NCI-H510A treated with DMSO at 0.1 percent for 48 hours (cell line): ENCODE measurements at regions not wholly inside any gene's neighbourhood (a gene's known extent, or its start where the extent isn't known, plus 50 kb on each side); places are given as distances from the start of the nearest gene placed in this dataset.

ENCODE experiments used
- DNase-seq: peaks from one replicate; lab custom pipeline; 2025; lab: John Stamatoyannopoulos, UW

DNA sequence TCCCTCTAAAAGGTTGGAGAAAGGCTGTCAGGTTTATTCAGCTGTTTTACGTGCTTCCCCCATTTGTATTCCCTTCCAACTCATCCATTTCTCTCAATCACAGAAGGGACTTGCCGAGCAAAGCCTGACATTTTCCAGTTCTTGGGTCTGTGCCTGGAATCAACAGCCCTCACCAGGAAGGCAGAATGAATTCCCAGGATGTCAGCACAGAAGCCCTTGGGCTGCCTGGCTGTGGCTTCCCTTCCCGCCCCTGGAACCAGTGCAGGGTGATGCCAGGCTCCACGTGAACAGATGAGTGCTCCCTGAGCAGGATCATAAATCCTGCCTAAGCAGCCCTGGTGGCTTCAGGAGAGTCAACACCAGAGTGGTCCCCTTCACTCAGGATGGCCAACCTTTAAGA is 86.1 kb upstream of the CD83 start:
- DNase-seq: no peak

DNA sequence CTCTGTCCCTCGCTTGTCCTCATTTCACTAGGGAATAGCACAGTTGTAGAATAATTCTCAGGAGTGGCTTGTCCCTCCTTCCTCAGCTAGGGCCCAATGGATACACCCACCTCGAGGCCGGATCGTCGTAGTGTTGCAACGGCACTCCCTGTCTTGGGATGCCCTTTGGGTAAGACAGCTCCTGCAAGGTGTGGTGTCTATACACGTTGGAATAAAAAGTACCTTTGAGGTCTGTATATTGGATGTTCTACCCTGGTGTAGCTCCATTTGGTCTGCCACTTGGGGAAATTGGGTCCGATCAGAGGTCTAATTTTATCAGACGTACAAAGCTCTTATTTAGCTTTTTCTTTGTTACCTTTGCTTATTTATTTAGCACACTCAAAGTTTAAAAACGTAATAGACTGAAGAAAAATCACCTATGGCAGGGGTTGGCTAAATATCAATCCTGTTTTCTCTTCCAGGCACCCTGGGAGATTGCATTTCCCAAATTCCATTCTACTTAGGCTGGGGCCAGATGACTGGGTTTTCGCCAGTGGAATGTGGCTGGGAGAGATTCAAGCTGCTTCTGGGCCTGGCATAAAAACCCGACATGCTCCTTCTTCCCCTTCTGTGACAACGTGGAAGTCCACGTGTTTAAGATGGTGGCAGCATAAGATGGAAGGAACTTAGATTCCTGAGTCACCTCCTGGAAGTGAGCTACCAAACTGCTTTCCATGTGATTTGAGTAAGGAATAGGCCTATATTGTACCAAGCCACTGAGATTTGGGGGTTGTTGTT is 82.3 kb upstream of the CD83 start:
- no peak for DNase-seq

DNA sequence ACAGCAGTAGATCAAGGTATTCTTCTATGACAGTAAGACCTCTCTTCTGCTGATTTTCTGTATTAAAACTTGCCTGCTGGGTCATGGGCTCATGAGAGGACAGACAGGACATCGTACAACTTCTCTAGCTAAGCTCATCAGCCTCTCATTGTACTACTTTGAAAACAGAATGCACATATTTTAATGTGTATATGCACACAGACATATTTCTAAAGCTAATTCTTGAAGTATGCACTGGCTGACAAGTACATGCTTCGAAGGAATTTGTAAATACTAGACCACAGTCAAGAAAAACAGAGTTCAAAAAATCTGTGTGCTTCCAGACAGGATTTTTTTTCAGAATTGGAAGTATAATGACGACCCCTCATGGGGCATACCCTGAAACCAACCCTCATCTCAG is 81.7 kb upstream of the CD83 start:
- DNase-seq: no peak

DNA sequence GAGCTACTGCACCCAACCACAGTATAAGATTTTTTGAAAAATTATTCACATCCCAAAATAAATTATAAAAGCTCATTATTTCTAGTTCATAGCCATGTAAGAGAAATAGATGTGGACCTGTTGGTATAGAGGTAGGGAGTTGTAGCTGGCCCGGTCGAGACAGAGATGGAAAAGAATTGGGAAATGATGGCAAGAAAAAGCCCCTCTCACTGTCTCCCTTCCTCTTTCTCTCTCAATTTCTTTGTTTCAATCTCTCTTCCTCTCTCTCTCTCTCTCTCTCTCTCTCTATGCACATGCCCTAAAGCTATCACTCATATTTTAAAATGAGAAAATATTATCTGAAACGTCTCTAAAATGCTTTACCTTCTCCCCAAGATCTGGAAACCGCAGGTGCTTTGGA is 80.7 kb upstream of the CD83 start:
- no peak for DNase-seq

DNA sequence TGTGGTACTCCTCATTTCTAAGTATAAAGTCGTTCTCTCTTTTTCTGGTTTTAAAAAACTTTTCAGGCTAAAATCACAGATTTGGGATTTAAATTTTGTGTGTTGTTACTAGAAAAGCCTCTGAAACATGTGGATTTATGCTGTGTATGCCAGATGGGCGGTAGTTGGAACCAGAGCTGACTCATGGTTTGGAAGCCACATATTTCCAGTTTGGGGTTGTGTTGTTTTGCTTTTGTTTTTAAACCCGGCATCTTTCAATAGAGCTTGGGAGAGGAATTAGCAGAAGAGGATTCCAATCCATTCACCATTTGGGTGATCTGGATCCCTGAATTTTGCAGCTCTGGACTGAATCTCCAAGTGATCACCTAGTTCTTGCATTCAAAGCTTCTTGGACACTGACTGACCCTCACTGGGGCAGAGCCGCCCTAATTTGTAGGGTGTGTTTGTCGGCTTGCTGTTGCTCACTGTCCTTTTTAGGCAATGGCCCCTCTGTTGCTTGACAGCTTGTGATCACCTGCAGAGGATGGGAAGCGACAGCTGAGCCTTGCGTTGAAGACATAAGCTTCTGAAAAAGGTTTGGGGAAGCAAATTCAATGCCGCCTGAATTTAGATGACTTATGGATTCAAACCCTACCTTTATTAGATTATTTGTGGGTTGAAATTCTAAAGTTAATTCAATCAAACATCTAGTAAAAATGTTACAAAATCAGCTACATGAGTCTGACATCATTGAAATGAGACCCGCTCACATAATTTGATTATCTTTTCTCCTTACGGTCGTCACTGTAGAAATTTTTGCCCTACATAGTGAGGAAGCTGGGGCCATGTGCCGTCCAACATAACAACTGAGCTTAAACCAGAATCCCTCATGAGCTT is 79.9 kb upstream of the CD83 start:
- DNase-seq: no peak

DNA sequence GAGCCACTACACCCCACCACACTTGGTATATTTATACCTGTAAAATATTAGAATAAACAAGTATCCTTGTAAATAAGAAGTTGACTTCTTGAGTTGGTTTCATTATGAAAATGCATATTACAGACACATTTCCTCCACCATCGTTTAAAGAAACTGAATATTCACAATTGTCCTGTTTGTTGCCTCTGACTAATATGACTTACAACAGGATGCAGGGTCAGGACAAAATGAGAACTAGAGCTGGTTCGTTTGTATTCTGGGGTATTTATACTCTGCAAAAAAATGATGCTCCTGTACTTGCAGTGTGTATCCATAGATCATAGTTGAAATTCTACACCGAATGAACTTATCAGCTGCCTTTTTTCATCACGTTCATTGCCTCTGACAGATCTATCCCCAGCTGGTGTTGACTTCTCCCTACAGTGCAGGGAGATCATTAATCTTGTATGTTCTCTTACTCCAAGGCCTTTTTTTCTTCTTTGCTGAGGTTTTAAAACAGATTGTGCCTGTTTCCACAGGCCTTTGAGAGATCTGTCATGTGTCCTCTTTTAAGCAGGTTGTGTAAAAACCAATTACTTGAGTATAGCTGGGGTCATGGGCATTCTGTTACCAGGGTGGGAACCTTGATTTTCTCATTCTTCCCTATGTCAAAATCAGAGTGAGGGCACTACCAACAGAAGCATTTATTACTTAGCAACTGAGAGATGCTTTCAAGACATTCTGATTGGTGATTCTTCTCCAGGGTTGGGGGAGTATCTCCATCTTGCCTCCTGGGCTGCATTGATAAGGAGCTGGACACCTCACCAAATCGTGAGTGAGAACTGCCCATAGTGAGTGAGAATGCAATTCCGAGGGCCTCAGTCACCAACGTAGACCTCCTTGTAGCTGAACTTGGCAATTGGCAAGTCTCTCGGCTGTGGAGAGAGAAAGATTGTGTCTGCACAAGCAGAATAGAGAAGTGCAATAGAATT is 78.8 kb upstream of the CD83 start:
- DNase-seq: peak; percentile 59

DNA sequence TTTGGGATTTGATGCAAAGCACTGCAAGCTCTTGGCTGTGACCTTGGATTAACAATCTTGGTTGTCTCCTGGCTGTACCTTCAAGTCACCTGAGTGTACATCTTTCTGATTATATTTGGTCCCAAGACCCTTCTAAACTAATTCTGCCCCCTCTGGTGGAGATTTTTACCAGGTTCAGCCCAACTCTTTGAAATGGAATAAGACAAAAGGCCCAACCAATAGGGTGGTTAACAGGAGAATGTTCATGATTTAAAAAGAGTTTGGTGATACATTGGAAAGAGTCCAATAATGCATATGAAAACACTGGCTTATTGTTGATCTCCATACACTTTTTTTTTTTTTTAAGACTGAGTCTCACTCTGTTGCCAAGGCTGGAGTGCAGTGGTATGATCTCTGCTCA is 77.5 kb upstream of the CD83 start:
- DNase-seq: no peak

DNA sequence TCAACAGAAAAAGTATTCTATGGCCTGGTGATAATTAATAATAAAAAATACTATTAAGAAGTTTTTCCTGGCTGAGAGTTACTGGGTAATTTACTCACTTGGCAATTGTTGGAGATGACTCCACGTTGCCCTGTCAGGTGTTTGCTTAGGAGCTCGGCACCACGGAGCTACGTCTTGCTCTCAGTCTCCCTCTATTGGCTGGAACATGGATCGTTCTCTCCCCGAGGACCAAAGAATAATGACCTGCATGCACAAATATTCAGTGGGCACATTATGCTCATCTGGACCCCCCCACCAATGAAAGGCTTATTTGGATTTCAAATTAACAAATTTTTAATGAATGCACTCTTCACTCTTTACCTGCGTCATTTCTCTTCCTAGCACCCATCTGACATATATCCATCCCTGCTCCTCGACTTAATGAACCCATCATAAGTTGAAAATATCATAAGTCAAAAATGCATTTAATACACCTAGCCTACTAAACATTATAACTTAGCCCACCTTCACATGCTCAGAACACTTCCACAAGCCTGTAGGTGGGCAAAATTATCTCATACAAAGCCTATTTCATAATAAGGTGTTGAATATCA is 71.0 kb upstream of the CD83 start:
- DNase-seq: peak; percentile 74

DNA sequence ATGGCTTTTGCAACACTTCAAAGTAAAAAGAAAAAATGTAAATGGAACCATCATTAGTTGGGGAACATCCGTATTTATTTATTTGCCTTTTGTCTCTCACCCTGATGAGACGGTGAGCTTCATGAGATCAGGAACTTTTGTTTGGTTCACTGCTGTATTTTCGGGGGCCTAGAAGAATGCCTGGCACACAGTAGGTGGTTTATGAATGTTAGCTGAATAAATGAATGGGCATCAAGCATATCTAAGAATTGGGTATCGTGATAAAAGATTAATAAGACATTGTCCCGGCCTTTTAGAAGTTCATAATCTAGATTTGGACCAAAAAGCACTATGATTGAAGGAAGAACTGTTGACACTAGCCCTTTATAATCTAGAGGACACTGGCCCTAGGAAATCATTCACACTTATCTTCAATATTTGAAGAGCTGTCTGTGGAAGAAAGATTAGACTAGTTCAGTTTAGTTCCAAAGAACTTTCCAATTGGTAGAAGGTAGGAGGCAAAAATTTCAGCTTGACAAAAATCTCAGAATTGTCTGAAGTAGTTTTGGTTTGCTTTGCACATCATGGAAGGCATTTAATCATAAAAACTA is 70.3 kb upstream of the CD83 start:
- no peak for DNase-seq

DNA sequence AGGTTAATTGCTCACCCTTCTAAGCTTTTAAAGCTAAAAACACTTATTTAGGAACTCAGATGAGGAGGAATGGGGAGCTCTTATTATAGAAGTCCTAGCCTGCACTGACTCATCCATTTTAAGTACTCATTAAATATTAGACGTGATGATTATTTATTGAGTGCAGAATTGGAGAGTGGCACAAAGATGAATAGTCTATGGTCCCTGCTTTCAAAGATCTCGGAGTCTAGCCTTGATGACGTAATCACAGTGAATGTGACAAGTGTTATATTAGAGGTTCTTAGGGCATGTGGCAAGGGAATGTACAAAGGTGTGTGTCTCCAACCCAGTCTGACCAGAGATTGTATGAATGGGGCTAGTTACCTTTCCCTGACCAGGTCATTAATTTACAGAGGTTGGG is 68.7 kb upstream of the CD83 start:
- no peak for DNase-seq

DNA sequence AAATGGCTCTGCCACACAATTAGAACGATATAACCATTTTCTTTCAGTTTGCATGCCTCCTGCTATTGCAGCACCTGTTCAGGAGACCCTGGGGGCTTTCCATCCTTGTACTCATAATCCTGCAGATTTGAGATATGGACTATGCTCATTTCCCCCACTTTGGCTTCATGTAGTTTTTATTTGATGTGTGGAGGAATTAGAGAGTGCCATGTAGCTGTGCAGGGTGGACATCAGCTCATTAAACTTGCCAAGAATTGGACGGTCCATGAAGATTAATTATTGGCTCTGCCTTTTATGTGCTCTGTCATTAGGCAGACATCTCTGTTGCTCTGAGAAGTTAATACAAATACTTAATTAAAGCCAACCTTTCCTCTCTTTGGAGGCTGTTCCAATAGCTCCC is 66.2 kb upstream of the CD83 start:
- DNase-seq: no peak

DNA sequence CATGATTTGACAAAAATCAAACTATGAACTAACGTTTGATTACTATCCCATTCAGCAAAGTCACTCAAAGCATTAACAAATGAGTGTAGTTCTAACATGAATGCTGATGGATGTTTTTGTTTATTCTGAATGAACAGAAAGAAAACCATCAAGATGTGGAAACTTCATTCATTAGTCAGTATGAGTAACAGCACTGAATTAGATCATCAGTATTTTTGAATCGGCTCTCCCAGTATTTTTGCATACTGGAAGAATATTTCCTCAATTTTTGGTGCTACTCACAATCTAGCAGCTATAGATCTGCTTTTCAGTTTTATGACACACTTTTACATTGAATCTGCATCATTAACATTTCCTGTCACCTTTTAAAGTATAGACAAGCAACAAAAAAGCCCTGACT is 63.8 kb upstream of the CD83 start:
- DNase-seq: no peak

DNA sequence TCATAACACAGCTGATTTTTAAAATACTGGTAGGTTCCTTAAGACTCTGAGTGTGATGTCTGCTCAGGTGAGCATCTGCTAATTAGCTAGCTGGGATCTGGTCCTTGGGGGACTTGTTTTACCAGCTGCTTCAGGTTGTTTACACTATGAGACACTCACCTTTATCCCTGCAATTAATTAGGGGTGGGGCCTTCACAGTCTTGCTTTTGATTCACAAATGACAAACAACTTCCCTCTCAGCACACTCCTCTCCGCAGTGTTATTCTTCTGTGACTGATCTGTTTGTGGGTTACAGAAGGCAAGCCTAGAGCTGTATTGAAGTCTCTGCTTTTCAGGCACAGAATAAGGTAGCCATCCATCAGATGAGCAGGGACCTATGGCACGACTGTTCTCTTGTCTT is 62.0 kb upstream of the CD83 start:
- DNase-seq: peak; percentile 88

DNA sequence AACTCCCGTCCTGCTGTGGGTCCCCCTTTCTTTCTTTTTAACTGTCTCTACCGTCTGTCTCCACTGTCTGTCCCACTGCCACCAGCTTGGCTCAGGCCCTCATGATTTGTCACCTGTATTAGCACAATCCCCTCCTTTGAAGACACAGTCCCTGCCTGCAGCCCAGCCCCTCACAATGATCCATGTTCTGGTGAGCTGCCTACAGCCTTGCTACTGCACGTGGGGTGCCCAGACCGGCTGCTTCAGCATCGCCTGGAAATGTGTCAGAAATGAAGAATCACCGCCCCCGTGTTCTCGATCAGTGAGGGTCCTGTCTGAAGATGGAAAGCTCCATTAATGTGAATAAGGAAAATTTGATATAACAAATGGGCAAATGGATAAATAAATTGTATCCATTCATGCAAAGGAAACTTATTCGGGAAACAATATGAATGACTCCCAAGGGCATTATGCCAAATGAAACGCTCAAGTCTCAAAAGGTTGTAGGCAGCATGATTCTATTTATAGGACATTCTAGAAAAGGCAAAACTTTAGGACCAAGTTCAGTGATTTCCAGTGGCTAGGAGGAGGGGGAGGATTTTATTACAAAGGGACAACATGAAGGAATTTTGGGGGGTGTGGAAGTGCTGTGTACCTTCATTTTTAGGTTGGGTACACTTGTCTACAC is 59.4 kb upstream of the CD83 start:
- no peak for DNase-seq

DNA sequence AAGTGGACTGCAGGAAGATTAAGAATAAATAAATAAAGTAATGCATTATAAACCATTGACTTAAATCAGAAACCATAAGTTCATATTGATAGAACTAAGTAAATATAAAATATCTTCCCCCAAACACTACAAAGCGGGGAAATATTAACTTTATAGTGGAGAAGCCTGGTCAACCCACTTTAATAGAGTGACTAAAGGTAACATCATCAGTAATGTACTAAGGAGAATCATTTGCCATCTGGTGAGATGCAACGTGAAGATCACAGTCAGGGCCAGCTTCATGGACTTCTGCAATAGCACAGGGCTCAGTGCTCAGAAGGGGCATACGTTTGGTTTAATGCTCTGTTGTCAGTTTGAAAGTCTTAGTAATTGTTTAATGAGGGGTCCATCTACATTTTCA is 58.8 kb upstream of the CD83 start:
- no peak for DNase-seq

DNA sequence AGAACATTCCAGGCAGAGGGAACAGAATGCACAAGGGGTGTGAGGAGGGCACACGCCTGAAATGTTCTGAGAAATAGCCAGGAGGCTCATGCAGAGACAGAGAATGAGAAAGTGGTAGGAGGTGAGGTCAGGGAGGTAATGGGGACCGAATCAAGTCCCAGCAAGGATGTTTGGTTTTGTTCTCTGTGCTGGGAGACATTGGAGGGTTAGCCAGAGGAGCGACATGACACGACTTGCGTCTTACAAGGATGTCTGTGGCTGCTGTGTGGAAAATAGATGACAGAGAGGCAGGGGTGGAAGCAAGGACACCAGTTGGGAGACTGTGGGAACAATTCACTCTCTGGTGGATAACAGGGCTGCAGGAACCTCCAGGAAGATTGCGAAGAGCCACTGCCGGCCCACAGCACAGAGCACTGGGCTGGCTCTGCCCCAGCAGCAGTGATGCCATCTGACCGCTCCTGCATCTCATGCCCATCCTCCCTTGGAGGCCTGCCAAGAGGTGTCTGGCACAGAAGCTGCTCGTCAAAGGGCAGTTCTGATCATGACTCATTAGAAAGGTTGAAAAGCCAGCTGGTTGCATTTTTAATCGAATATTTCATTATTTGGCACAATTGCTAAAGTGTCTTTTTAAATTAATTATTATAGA is 57.7 kb upstream of the CD83 start:
- peak; percentile 64 for DNase-seq

DNA sequence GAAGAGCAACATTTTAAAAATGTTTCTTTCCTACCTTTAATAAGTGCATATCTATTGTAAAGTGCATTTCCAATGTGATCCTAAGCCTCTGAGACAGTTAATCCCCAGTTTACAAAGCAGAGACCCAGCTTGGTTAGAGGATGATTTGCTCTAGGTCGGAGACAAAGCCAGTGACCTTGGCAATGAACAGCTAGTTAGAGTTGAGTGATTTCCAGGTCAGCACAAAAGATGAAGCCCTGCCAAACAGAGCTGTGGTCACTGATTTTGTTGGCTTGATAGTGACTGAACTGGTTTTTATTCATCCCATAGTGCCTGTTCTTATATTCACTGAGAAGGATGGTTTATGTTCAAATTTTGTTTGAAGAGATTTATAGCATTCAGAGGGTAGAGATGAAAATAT is 56.6 kb upstream of the CD83 start:
- no peak for DNase-seq

DNA sequence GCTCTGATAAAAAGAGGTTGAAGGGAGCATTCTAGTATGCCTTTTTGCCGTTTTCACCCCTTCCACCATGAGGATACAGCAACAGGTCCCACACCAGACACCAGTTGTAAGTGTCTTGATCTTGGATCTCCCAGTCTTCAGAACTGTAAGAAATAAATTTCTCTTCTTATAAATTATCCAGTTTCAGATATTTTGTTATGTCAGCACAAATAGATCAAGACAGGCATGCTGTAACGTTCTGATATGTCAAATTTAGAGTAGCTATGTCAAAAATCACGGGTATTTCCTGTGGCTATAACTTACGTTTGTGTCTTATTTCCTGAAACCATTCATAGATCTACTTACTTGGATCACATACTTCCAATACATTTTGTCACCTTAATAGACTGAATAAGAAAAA is 55.9 kb upstream of the CD83 start:
- DNase-seq: no peak

DNA sequence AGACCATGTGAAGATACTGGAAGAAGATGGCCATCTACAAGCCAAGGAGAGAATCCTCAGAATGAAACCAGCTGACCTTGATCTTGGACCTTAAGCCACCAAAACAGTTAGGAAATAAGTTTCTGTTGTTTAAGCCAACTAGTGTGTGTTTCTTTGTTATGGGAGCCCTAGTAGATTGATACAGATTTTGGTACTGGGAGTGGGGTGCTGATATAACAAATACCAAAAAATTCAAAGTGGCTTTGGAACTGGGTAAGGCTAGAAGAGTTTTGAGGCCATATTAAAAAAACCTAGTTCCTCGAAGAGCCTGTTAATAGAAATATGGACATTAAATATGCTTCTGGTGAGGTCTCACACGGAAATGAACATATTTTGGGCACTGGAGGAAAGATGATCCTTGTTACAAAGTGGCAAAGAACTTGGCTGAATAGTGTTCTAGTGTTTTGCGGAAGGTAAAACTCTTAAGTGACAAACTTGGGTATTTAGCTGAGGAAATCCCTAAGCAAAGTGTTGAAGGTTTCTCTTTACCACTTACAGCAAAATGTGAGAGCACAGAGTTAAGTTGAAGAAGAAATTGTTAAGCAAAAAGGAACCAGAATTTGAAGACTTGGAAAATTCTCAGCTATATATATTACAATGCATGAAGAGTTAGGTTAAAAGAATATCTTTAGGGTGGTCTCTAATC is 55.1 kb upstream of the CD83 start:
- no peak for DNase-seq

DNA sequence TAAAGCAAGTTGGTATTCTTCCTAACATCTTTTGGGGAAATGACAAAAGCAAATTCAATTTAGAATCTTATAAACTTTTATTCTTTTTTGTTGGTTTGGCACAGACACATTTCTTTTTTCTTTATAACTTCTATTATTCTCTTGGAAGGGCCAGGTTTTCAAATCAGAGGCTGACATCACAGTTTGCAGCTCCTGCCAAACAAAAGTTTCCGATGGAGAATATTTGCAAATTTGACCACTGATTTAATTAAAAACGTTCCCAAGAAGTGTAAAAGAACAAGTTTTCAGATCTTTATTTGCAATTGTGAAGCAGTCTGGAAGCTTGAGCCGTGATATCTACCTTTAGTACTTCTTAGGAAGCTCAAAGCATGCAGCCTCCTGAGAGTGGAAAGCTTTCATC is 53.8 kb upstream of the CD83 start:
- DNase-seq: no peak
